ENCODE measurements at regions not wholly inside any gene's neighbourhood (a gene's known extent, or its start where the extent isn't known, plus 50 kb on each side); places are given as distances from the start of the nearest gene placed in this dataset.

DNA sequence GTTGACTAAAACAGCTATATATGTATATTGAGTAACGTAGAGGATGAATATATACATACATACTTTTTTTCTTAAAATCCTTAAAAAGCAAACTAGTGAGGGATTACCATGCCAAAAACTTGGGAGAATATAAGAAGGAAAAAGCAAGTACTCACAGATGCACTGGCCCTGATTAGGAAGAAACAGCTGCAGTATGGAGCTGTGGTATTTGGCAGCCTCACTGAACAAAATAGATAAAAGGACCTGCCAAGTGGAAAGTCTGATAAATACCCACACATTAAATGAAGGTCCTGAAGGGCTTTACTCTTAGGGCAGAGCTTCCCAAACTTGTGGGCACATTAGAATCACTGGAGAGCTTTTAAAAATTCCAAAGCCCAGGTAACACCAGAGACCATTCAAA is 80.6 kb downstream of the FEM1C start:
- Histone ChIP-seq H3K4me3 (no peak overlapping the region), H3K9ac (ENCODE audit: control insufficient read depth, insufficient read depth, low read length) (no peak overlapping the region), H3K9me3 (replicated peaks; ENCODE audit: control insufficient read depth, insufficient read depth, low read length) (no peaks in the 10 kb centered on the region), H4K20me1 (ENCODE audit: control insufficient read depth, insufficient read depth) (no peaks in the 10 kb centered on the region), H3K79me2 (ENCODE audit: control insufficient read depth, insufficient read depth, low read length) (no peaks in the 10 kb centered on the region), H3K4me2 (ENCODE audit: control insufficient read depth, insufficient read depth) (no peak overlapping the region), H2AFZ (ENCODE audit: control insufficient read depth, low read depth, low read length) (no peak overlapping the region), H3K36me3 (ENCODE audit: control insufficient read depth in 2 of 2, insufficient read depth in 2 of 2, low read length in 1 of 2) (no peaks in the 10 kb centered on the region), H3K27me3 (replicated peaks in 1 of 2; ENCODE audit: control insufficient read depth in 2 of 2, insufficient read depth in 2 of 2, low read length in 1 of 2) (no peaks in the 10 kb centered on the region), H3K4me1 (ENCODE audit: control insufficient read depth, insufficient read depth, low read length) (peaks cover 3% of the 10 kb centered on the region; the same call in 1 of the 2 replicates), H3K27ac (ENCODE audit: control insufficient read depth, insufficient read depth) (no peak overlapping the region)
- intact Hi-C loops (cut with micrococcal nuclease; ENCODE audit: unreplicated experiment): no loop called here
- SMC1A ChIA-PET (ENCODE audit: uncharacterized antibody, unreplicated experiment): interaction anchor here (0.6 to 1.7 kb wide), 6 partner anchors 8 to 233 kb away, joined by 3 to 4 read pairs (median 4); no protein-coding TSS in a partner anchor
- DNase-seq (ENCODE audit: low read depth, low spot score): no peak
- TF ChIP-seq SMAD1 (IDR thresholded peaks at IDR 0.05; ENCODE audit: low read depth, partially characterized antibody): no peak
- no peak for TF ChIP-seq PML (IDR thresholded peaks at IDR 0.05; ENCODE audit: low read length)
- TF ChIP-seq, protein P1, sequence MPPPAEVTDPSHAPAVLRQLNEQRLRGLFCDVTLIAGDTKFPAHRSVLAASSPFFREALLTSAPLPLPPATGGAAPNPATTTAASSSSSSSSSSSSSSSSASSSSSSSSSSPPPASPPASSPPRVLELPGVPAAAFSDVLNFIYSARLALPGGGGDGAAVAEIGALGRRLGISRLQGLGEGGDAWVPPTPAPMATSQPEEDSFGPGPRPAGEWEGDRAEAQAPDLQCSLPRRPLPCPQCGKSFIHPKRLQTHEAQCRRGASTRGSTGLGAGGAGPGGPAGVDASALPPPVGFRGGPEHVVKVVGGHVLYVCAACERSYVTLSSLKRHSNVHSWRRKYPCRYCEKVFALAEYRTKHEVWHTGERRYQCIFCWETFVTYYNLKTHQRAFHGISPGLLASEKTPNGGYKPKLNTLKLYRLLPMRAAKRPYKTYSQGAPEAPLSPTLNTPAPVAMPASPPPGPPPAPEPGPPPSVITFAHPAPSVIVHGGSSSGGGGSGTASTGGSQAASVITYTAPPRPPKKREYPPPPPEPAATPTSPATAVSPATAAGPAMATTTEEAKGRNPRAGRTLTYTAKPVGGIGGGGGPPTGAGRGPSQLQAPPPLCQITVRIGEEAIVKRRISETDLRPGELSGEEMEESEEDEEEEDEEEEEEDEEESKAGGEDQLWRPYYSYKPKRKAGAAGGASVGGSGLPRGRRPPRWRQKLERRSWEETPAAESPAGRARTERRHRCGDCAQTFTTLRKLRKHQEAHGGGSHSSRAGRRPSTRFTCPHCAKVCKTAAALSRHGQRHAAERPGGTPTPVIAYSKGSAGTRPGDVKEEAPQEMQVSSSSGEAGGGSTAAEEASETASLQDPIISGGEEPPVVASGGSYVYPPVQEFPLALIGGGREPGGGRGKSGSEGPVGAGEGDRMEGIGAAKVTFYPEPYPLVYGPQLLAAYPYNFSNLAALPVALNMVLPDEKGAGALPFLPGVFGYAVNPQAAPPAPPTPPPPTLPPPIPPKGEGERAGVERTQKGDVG (CRISPR knock-in tag; IDR thresholded peaks at IDR 0.05): no peak
- TF ChIP-seq NR2F1 (conservative IDR thresholded peaks at IDR 0.05): no peak
- TF ChIP-seq HDAC6 (IDR thresholded peaks at IDR 0.05; ENCODE audit: unreplicated experiment): no peak
- no peak for TF ChIP-seq ZNF24 (IDR thresholded peaks at IDR 0.05)
- TF ChIP-seq, protein P2, sequence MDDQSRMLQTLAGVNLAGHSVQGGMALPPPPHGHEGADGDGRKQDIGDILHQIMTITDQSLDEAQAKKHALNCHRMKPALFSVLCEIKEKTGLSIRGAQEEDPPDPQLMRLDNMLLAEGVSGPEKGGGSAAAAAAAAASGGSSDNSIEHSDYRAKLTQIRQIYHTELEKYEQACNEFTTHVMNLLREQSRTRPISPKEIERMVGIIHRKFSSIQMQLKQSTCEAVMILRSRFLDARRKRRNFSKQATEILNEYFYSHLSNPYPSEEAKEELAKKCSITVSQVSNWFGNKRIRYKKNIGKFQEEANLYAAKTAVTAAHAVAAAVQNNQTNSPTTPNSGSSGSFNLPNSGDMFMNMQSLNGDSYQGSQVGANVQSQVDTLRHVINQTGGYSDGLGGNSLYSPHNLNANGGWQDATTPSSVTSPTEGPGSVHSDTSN (IDR thresholded peaks at IDR 0.05; ENCODE audit: insufficient replicate concordance, low read depth, low read length): no peak
- TF ChIP-seq TARDBP (IDR thresholded peaks at IDR 0.05; ENCODE audit: borderline replicate concordance): no peak
- no peak for TF ChIP-seq KDM1A (IDR thresholded peaks at IDR 0.05; ENCODE audit: borderline replicate concordance)
- no peak for TF ChIP-seq E2F4 (IDR thresholded peaks at IDR 0.05; ENCODE audit: low read depth, low read length)
- CTCF ChIA-PET: interaction anchor here (1.2 kb wide), 1 partner anchor 11 kb away, joined by 3 read pairs; no protein-coding TSS in a partner anchor
- WGBS (ENCODE audit: insufficient coverage, insufficient replicate concordance, low lambda C conversion rate, missing lambda C conversion rate): 80% methylated on average over 1 of the region's 1 CpG
- RAD21 ChIA-PET (ENCODE audit: unreplicated experiment): interaction anchor here (0.7 to 1.1 kb wide), 3 partner anchors 13 to 48 kb away, joined by 3 to 4 read pairs (median 3); no protein-coding TSS in a partner anchor
- FAIRE-seq: no peak
- in situ Hi-C loops (cut with MboI): no loop called here
- POLR2A ChIA-PET: no interaction called here
- no peak for ATAC-seq
- BruUV-seq (replicated peaks): no TSS peak

Measured in GM12878 (cell line).